GM23338 (cell line): ENCODE measurements at regions not wholly inside any gene's neighbourhood (a gene's known extent, or its start where the extent isn't known, plus 50 kb on each side); places are given as distances from the start of the nearest gene placed in this dataset.

Source experiments
- ATAC-seq: fragments of 200-7000 bp; cut with Tn5 transposase; 3 replicates; pipeline ENCODE4 v1.9.1; 2020
- DNase-seq: peaks from one replicate; pipeline ENCODE4 v3.0.0-alpha.2; 2015; ENCODE audit warnings: low spot score
- H2AFZ ChIP-seq: fragments of 200-600 bp; sonication (generic); 2 replicates; pipeline ENCODE4 v1.8.0; 2016; ENCODE audit warnings: antibody characterized with exemption, mild to moderate bottlenecking, moderate library complexity
- H3F3A ChIP-seq: fragments of 200-600 bp; sonication (generic); replicated peaks from 2 replicates; pipeline ENCODE4 v1.8.0; 2017; ENCODE audit warnings: antibody characterized with exemption, mixed run types, low read depth
- H3K27ac ChIP-seq: fragments of 200-600 bp; sonication (generic); 2 replicates; pipeline ENCODE4 v1.6.1; 2016; ENCODE audit warnings: low read depth
- H3K27me3 ChIP-seq: fragments of 200-600 bp; sonication (generic); 2 replicates; pipeline ENCODE4 v1.8.0; 2016; ENCODE audit warnings: mild to moderate bottlenecking, mixed run types, moderate library complexity; ENCODE audit not compliant: insufficient read depth
- H3K36me3 ChIP-seq: fragments of 200-600 bp; sonication (generic); 2 replicates; pipeline ENCODE4 v1.8.0; 2016; ENCODE audit warnings: mild to moderate bottlenecking; ENCODE audit not compliant: insufficient read depth
- H3K4me1 ChIP-seq: fragments of 200-600 bp; sonication (generic); 2 replicates; pipeline ENCODE4 v1.8.0; 2016; ENCODE audit warnings: mild to moderate bottlenecking, moderate library complexity; ENCODE audit not compliant: insufficient read depth
- H3K4me2 ChIP-seq: fragments of 200-600 bp; sonication (generic); 2 replicates; pipeline ENCODE4 v1.7.1; 2017; ENCODE audit warnings: mixed run types
- H3K4me3 ChIP-seq: fragments of 200-600 bp; sonication (generic); 2 replicates; pipeline ENCODE4 v1.6.1; 2016; ENCODE audit warnings: mixed run types
- H3K79me2 ChIP-seq: fragments of 200-600 bp; sonication (generic); replicated peaks from 2 replicates; pipeline ENCODE4 v1.8.0; 2017; ENCODE audit warnings: mild to moderate bottlenecking; ENCODE audit not compliant: insufficient read depth
- H3K9me2 ChIP-seq: fragments of 200-600 bp; sonication (generic); 2 replicates; pipeline ENCODE4 v1.8.0; 2017; ENCODE audit not compliant: insufficient read depth
- H4K20me1 ChIP-seq: fragments of 200-600 bp; sonication (generic); replicated peaks from 2 replicates; pipeline ENCODE4 v1.8.0; 2017; ENCODE audit warnings: mild to moderate bottlenecking; ENCODE audit not compliant: insufficient read depth
- H3K27ac Mint-ChIP-seq: 2 replicates; pipeline ENCODE4 v1.8.0; 2020; ENCODE audit warnings: inconsistent platforms, mild to moderate bottlenecking, moderate library complexity, mixed read lengths
- H3K27me3 Mint-ChIP-seq: 3 replicates; pipeline ENCODE4 v1.8.0; 2022; ENCODE audit warnings: low read depth, mild to moderate bottlenecking, moderate library complexity, mixed read lengths, inconsistent platforms; ENCODE audit not compliant: insufficient read depth, poor library complexity
- H3K36me3 Mint-ChIP-seq: 3 replicates; pipeline ENCODE4 v1.8.0; 2021; ENCODE audit warnings: low read depth, mild to moderate bottlenecking, inconsistent platforms, moderate library complexity, mixed read lengths
- H3K4me1 Mint-ChIP-seq: 3 replicates; pipeline ENCODE4 v1.8.0; 2020; ENCODE audit warnings: mild to moderate bottlenecking, inconsistent platforms, mixed read lengths
- H3K4me3 Mint-ChIP-seq: 3 replicates; pipeline ENCODE4 v1.8.0; 2021; ENCODE audit warnings: moderate library complexity, mild to moderate bottlenecking, inconsistent platforms, mixed read lengths
- H3K9me3 Mint-ChIP-seq: 3 replicates; pipeline ENCODE4 v1.8.0; 2020; ENCODE audit warnings: moderate library complexity, mild to moderate bottlenecking, inconsistent platforms, mixed read lengths
- CREB1 ChIP-seq: fragments of 250-450 bp; sonication (Bioruptor Pico); IDR thresholded peaks from 2 replicates; pipeline ENCODE4 v1.5.0; 2020; ENCODE audit warnings: low read depth, mild to moderate bottlenecking, moderate library complexity
- CTCF ChIP-seq, 2 experiments: fragments of 200-600 bp in 1 of 2; sonication (generic) in 1 of 2; conservative IDR thresholded peaks; 2 replicates each; pipeline versions ENCODE4 v1.5.1 to v1.6.1; 2016 to 2017; ENCODE audit warnings: antibody characterized with exemption in 2 of 2, low read depth in 2 of 2, mild to moderate bottlenecking in 2 of 2, moderate library complexity in 1 of 2
- ETS1 ChIP-seq: IDR thresholded peaks from 2 replicates; pipeline ENCODE4 v1.6.1; 2016; ENCODE audit warnings: antibody characterized with exemption
- EZH2 ChIP-seq: fragments of 200-600 bp; sonication (generic); IDR thresholded peaks from one replicate; pipeline ENCODE4 v1.8.0; 2017; ENCODE audit warnings: antibody characterized with exemption, mild to moderate bottlenecking, low read depth; ENCODE audit not compliant: unreplicated experiment
- EZH2phosphoT487 ChIP-seq: fragments of 200-600 bp; sonication (generic); IDR thresholded peaks from one replicate; pipeline ENCODE4 v1.8.1; 2018; ENCODE audit warnings: antibody characterized with exemption; ENCODE audit not compliant: unreplicated experiment
- JUNB ChIP-seq: IDR thresholded peaks from one replicate; pipeline ENCODE4 v1.6.1; 2016; ENCODE audit warnings: antibody characterized with exemption; ENCODE audit not compliant: unreplicated experiment
- POLR2AphosphoS5 ChIP-seq: IDR thresholded peaks from 2 replicates; pipeline ENCODE4 v1.6.1; 2016; ENCODE audit warnings: antibody characterized with exemption, low read depth
- REST ChIP-seq: IDR thresholded peaks from one replicate; pipeline ENCODE4 v1.6.1; 2018; ENCODE audit warnings: antibody characterized with exemption; ENCODE audit not compliant: unreplicated experiment
- ZNF331 ChIP-seq: fragments of 250-450 bp; sonication (Bioruptor Pico); IDR thresholded peaks from 2 replicates; pipeline ENCODE4 v1.5.0; 2020; ENCODE audit warnings: low read depth, mild to moderate bottlenecking, moderate library complexity

GRCh38 chr12:90589956-90590355, 365.0 kb downstream of the CCER1 start:
- H3K4me2 ChIP-seq = no peak overlapping the region
- no peak overlapping the region for H2AFZ ChIP-seq
- no peaks in the 10 kb centered on the region for H3F3A ChIP-seq
- no peaks in the 10 kb centered on the region for H3K27me3 Mint-ChIP-seq
- H3K4me1 ChIP-seq = no peaks in the 10 kb centered on the region
- no peak overlapping the region for H3K27ac ChIP-seq
- H3K4me3 ChIP-seq = no peak overlapping the region
- no peak overlapping the region for H3K4me3 Mint-ChIP-seq
- no peak for DNase-seq
- H3K4me1 Mint-ChIP-seq = no peaks in the 10 kb centered on the region
- H3K27me3 ChIP-seq = no peaks in the 10 kb centered on the region
- no peaks in the 10 kb centered on the region for H3K79me2 ChIP-seq
- H3K9me2 ChIP-seq = no peaks in the 10 kb centered on the region
- TF ChIP-seq ZNF331 = no peak
- TF ChIP-seq CTCF (conservative IDR thresholded peaks at IDR 0.05; ENCODE audit: low read depth in 2 of 2) = no peak
- no peak for TF ChIP-seq EZH2
- TF ChIP-seq POLR2AphosphoS5 = no peak
- TF ChIP-seq CREB1 (CRISPR knock-in tag) = no peak
- TF ChIP-seq JUNB = no peak
- no peaks in the 10 kb centered on the region for H3K36me3 Mint-ChIP-seq
- H3K36me3 ChIP-seq = no peaks in the 10 kb centered on the region
- H3K27ac Mint-ChIP-seq = no peak overlapping the region
- no peak for ATAC-seq
- no peaks in the 10 kb centered on the region for H4K20me1 ChIP-seq
- no peaks in the 10 kb centered on the region for H3K9me3 Mint-ChIP-seq

- no peaks in the 10 kb centered on the region for H3K27me3 Mint-ChIP-seq
- Histone ChIP-seq H3F3A (no peaks in the 10 kb centered on the region), H3K4me3 (no peak overlapping the region), H4K20me1 (no peaks in the 10 kb centered on the region), H3K27ac (no peak overlapping the region), H3K79me2 (no peaks in the 10 kb centered on the region), H3K4me2 (no peak overlapping the region), H3K4me1 (no peaks in the 10 kb centered on the region), H3K9me2 (no peaks in the 10 kb centered on the region), H2AFZ (no peak overlapping the region), H3K27me3 (no peaks in the 10 kb centered on the region), H3K36me3 (no peaks in the 10 kb centered on the region)
- no peaks in the 10 kb centered on the region for H3K36me3 Mint-ChIP-seq
- TF ChIP-seq EZH2phosphoT487 = no peak
- no peaks in the 10 kb centered on the region for H3K4me1 Mint-ChIP-seq
- no peak overlapping the region for H3K4me3 Mint-ChIP-seq
- no peaks in the 10 kb centered on the region for H3K9me3 Mint-ChIP-seq
- DNase-seq (no peak), ATAC-seq (no peak)
- no peak overlapping the region for H3K27ac Mint-ChIP-seq
Measured at GRCh38 chr12:90585640-90586304, 369.2 kb downstream of the CCER1 start.

- no peaks in the 10 kb centered on the region for H3K36me3 ChIP-seq
- Mint-ChIP-seq H3K27ac (no peak overlapping the region), H3K4me3 (no peak overlapping the region), H3K9me3 (peaks cover 6% of the 10 kb centered on the region), H3K27me3 (peaks cover 2% of the 10 kb centered on the region), H3K36me3 (peaks cover 2% of the 10 kb centered on the region; the same call in 2 of the 3 replicates), H3K4me1 (no peaks in the 10 kb centered on the region)
- H3K27ac ChIP-seq = no peak overlapping the region
- no peak overlapping the region for H3K4me3 ChIP-seq
- H3K4me2 ChIP-seq = no peak overlapping the region
- H3K27me3 ChIP-seq = no peaks in the 10 kb centered on the region
- ATAC-seq = no peak
- H3K79me2 ChIP-seq = no peaks in the 10 kb centered on the region
- peaks cover 5% of the 10 kb centered on the region for H3K9me2 ChIP-seq
- no peaks in the 10 kb centered on the region for H4K20me1 ChIP-seq
- TF ChIP-seq ZNF331 (no peak), JUNB (no peak), ETS1 (no peak), REST (no peak)
- no peak overlapping the region for H2AFZ ChIP-seq
- no peak for DNase-seq
- no peaks in the 10 kb centered on the region for H3K4me1 ChIP-seq
- no peaks in the 10 kb centered on the region for H3F3A ChIP-seq
Measured at GRCh38 chr12:90576707-90577106, 378.3 kb downstream of the CCER1 start.
